ENCODE measurements at regions not wholly inside any gene's neighbourhood (a gene's known extent, or its start where the extent isn't known, plus 50 kb on each side); places are given as distances from the start of the nearest gene placed in this dataset.
"Not testable (repeated sequence)": the region's sequence is repeated elsewhere in the genome, so short reads cannot be mapped to it uniquely, and the experiment has no call there.

- POLR2A ChIA-PET = no interaction called here
- no peak for ATAC-seq
- CTCF ChIA-PET = no interaction called here
Observed at GRCh38 chr5:145443366-145443765, 391.8 kb downstream of the PRELID2 start.

GRCh38 chr5:145442661-145443060 lies 392.5 kb downstream of the PRELID2 start:
- H3K4me1 ChIP-seq; DNase-seq (ENCODE audit: low read depth in 1 of 2, low spot score in 1 of 2); H3K27ac ChIP-seq; FAIRE-seq; H3K4me3 ChIP-seq; ATAC-seq; POLR2A ChIA-PET; H3K4me2 ChIP-seq; CTCF ChIA-PET; H3K9me3 ChIP-seq: not testable (repeated sequence)
- 46% methylated on average over 6 of the region's 6 CpGs for WGBS (ENCODE audit: missing lambda C conversion rate)

More at GRCh38 chr5:145443366-145443765, 391.8 kb downstream of the PRELID2 start:
- DNase-seq (ENCODE audit: low read depth in 1 of 2, low spot score in 1 of 2) = no peak
- Histone ChIP-seq H3K4me2 (no peak overlapping the region), H3K27ac (no peak overlapping the region), H3K4me1 (no peaks in the 10 kb centered on the region), H3K4me3 (no peak overlapping the region), H3K9me3 (no peaks in the 10 kb centered on the region)
- no peak for FAIRE-seq
- WGBS (ENCODE audit: missing lambda C conversion rate) = 18% methylated on average over 2 of the region's 2 CpGs
- TF ChIP-seq MAX (IDR thresholded peaks at IDR 0.05) (no peak), HOXB5 (CRISPR knock-in tag; IDR thresholded peaks at IDR 0.05) (no peak), CBX2 (IDR thresholded peaks at IDR 0.05; ENCODE audit: borderline replicate concordance, low read depth) (no peak), RARB (CRISPR knock-in tag; IDR thresholded peaks at IDR 0.05) (no peak), RAD21 (conservative IDR thresholded peaks at IDR 0.05 in 1 of 2, IDR thresholded peaks at IDR 0.05 in 1 of 2) (no peak), HMGXB4 (CRISPR knock-in tag; IDR thresholded peaks at IDR 0.05; ENCODE audit: borderline replicate concordance) (no peak)

GRCh38 chr5:145441228-145441627 lies 393.9 kb downstream of the PRELID2 start:
- H3K4me3 ChIP-seq = no peak overlapping the region
- H3K4me1 ChIP-seq = no peaks in the 10 kb centered on the region
- no peak for FAIRE-seq
- CTCF ChIA-PET = no interaction called here
- H3K9me3 ChIP-seq = 0 out of 3 replicates have a peak, but pooled peaks cover 7% of the 10 kb centered on the region
- POLR2A ChIA-PET = no interaction called here
- no peak overlapping the region for H3K4me2 ChIP-seq
- DNase-seq (ENCODE audit: low read depth in 1 of 2, low spot score in 1 of 2) = no peak
- TF ChIP-seq PHF8 (IDR thresholded peaks at IDR 0.05; ENCODE audit: borderline replicate concordance, low read depth) (no peak), KDM1A (IDR thresholded peaks at IDR 0.05; ENCODE audit: low read depth) (no peak), ELK1 (IDR thresholded peaks at IDR 0.05; ENCODE audit: low read depth, low read length) (no peak), RARB (CRISPR knock-in tag; IDR thresholded peaks at IDR 0.05) (no peak), JUNB (IDR thresholded peaks at IDR 0.05) (no peak), HEYL (CRISPR knock-in tag; IDR thresholded peaks at IDR 0.05) (no peak), POLR2A (IDR thresholded peaks at IDR 0.05; ENCODE audit: low read length) (no peak), MAFK (IDR thresholded peaks at IDR 0.05; ENCODE audit: partially characterized antibody) (no peak), CEBPB (IDR thresholded peaks at IDR 0.05) (no peak), EP300 (IDR thresholded peaks at IDR 0.05) (no peak), TFCP2L1 (CRISPR knock-in tag; IDR thresholded peaks at IDR 0.05) (no peak), RAD21 (conservative IDR thresholded peaks at IDR 0.05 in 1 of 2, IDR thresholded peaks at IDR 0.05 in 1 of 2) (no peak), ZNF302 (CRISPR knock-in tag; IDR thresholded peaks at IDR 0.05) (no peak), HOXA7 (CRISPR knock-in tag; IDR thresholded peaks at IDR 0.05) (no peak), ATOH8 (CRISPR knock-in tag; IDR thresholded peaks at IDR 0.05; ENCODE audit: low read depth) (no peak), SREBF2 (IDR thresholded peaks at IDR 0.05) (no peak)
- no peak overlapping the region for H3K27ac ChIP-seq
- no peak for ATAC-seq

Data from A549 (cell line).